Neutrophil (primary cell): ENCODE measurements at regions not wholly inside any gene's neighbourhood (a gene's known extent, or its start where the extent isn't known, plus 50 kb on each side); places are given as distances from the start of the nearest gene placed in this dataset.
"Not testable (repeated sequence)": the region's sequence is repeated elsewhere in the genome, so short reads cannot be mapped to it uniquely, and the experiment has no call there.

Source experiments
- H3K27ac ChIP-seq: fragments of 200-600 bp; sonication (generic); 2 replicates; pipeline ENCODE4 v1.5.1; 2016; ENCODE audit warnings: mild to moderate bottlenecking, moderate library complexity
- H3K27me3 ChIP-seq: fragments of 200-600 bp; sonication (generic); 2 replicates; pipeline ENCODE4 v1.6.0; 2016; ENCODE audit warnings: mild to moderate bottlenecking
- H3K36me3 ChIP-seq: fragments of 200-600 bp; sonication (generic); 2 replicates; pipeline ENCODE4 v1.5.1; 2017
- H3K4me1 ChIP-seq, 2 experiments: fragments of 200-600 bp in 1 of 2; sonication (generic) in 1 of 2; 1 replicate in 1 of 2; 2 replicates in 1 of 2; pipeline versions ENCODE4 v1.5.1 to v1.6.1; 2013 to 2016; ENCODE audit warnings: low read depth in 1 of 2, low read length in 1 of 2, mild to moderate bottlenecking in 1 of 2, moderate library complexity in 1 of 2; ENCODE audit not compliant: control insufficient read depth in 1 of 2, insufficient read depth in 1 of 2
- H3K4me3 ChIP-seq, 2 experiments: fragments of 200-600 bp in 1 of 2; sonication (generic) in 1 of 2; 1 replicate in 1 of 2; 2 replicates in 1 of 2; pipeline ENCODE4 v1.5.1; 2013 to 2016; ENCODE audit warnings: low read depth in 1 of 2, low read length in 1 of 2, mild to moderate bottlenecking in 1 of 2, moderate library complexity in 1 of 2
- H3K9me3 ChIP-seq: fragments of 200-600 bp; sonication (generic); 2 replicates; pipeline ENCODE4 v1.5.1; 2016

GRCh38 chr10:38271031-38271430 is 176.9 kb downstream of the ZNF37A start:
- not testable (repeated sequence) for H3K4me3 ChIP-seq, H3K27ac ChIP-seq, H3K9me3 ChIP-seq, H3K27me3 ChIP-seq, H3K4me1 ChIP-seq, H3K36me3 ChIP-seq

- not testable (repeated sequence) for H3K36me3 ChIP-seq, H3K4me1 ChIP-seq
Observed at GRCh38 chr10:38274879-38275278, 180.7 kb downstream of the ZNF37A start.

DNA sequence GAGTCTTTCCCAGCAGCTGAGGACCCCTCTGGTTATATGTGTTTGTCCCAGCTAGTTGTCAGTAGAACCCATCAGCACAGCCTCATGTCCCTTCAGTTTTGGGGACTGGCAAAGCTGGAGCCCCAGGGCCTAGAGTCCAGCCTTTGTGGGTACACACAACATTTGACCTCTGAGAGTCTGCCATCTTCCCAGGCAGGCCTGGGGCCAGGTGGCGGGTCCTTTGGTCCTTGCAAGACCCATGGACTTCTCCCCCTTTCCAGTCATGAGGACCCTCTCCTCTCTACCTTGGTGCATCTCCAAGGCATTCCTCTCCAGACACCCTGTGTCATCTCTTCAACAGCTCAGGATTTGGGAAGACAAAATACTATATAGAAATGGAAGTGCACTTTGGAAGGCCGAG is 198.4 kb downstream of the ZNF37A start:
- H3K4me1 ChIP-seq, H3K9me3 ChIP-seq, H3K36me3 ChIP-seq, H3K27me3 ChIP-seq, H3K27ac ChIP-seq, H3K4me3 ChIP-seq: not testable (repeated sequence)

More at GRCh38 chr10:38274879-38275278, 180.7 kb downstream of the ZNF37A start:
- not testable (repeated sequence) for H3K9me3 ChIP-seq, H3K27ac ChIP-seq, H3K27me3 ChIP-seq, H3K4me3 ChIP-seq

DNA sequence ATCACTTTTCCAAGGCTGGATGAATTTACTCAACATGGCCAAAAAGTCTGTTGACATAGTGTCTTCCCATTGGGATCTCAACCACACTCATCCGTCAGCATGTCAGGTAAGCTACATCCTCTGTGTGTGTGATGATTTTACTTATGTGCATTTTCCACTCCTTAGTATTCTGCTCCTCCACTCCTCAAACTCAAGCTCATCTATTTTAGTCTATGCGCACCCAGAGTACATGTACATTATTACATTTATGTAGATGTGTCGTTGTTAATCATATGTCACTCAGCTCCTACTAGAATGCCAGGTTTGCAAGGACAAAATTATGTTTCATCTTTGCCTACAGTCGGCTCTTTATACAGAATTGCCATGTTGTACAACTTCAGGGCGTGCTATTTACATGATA is 216.0 kb downstream of the ZNF37A start:
- H3K27ac ChIP-seq, H3K4me1 ChIP-seq, H3K9me3 ChIP-seq, H3K4me3 ChIP-seq, H3K27me3 ChIP-seq, H3K36me3 ChIP-seq: not testable (repeated sequence)

- not testable (repeated sequence) for H3K27me3 ChIP-seq, H3K27ac ChIP-seq, H3K36me3 ChIP-seq, H3K4me1 ChIP-seq, H3K9me3 ChIP-seq, H3K4me3 ChIP-seq
Observed at GRCh38 chr10:38315090-38315805, 221.1 kb downstream of the ZNF37A start.

DNA sequence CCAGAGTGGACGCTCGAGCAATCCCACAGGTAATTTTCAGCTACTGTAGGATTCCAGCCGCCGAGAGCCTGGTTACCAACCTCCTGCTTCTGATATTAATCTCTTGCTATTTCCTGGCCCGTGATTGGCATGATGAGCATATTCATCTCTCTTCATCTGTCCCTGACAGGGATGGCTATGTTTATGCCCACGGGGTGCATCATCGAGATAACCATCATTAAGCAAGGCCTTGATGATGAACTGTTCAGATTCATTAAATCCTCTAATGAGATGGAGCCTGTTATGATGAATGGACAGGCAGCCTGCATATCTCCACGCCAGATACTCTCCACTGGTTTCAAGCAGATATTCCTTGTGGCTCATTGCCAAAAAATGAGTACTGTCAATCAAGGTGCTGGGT is 227.3 kb downstream of the ZNF37A start:
- not testable (repeated sequence) for H3K27ac ChIP-seq, H3K9me3 ChIP-seq, H3K4me1 ChIP-seq, H3K27me3 ChIP-seq, H3K36me3 ChIP-seq, H3K4me3 ChIP-seq

DNA sequence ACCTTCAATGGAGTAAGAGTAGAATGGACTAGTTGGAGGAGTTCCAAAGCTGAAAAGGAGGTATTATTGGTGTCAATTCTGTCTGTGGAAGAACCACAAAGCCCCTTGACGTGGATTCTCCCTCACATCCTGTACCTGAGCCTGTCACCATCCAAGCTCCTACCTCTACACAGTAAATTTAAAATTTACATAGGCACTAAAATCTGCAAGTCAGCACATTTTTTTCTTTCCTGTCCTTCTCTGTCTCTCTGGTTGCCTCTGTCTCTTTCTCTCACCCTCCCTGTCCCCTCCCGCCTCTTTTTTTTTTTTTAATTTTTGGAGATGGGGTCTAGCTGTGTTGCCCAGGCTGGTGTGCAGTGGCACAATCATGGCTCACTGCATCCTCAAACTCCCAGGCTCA is 236.2 kb downstream of the ZNF37A start:
- H3K27ac ChIP-seq, H3K36me3 ChIP-seq, H3K27me3 ChIP-seq, H3K4me3 ChIP-seq, H3K9me3 ChIP-seq, H3K4me1 ChIP-seq: not testable (repeated sequence)

DNA sequence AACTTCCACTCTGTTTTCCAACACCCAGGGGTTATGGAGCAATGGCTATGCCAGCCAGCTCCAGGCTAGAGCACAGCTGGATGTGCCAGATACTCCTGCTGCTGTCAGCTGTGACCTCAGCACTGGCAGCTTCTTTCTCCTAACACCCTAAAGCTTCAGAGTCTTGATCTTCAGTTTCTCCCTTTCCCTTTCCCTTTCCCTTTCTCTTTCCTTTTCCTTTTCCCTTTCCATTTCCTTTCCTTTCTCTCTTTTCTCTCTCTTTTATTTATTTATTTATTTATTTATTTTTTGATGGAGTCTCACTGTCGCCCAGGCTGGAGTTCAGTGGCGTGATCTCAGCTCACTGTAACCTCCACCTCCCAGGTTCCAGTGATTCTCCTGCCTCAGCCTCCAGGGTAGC is 237.0 kb downstream of the ZNF37A start:
- H3K36me3 ChIP-seq, H3K27ac ChIP-seq, H3K4me1 ChIP-seq, H3K4me3 ChIP-seq, H3K27me3 ChIP-seq, H3K9me3 ChIP-seq: not testable (repeated sequence)

DNA sequence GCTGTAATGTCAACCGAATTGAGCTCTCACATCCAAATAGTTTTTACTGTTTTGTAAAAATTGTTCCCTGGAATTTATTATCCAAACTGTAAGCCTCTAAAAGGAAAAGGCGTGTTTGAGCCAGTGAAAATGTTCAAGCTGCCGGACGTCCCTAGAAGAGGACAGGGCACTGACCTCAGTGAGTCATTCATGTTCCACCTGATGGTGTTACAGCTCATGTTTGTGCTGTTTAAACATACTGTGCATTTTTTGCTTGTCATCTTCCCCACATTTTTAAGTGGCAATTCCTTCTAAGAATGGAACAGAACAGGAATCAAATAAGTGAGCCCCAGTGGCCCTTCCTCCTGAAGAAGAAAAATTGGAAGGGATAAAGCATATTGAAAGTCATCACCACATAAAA is 239.6 kb downstream of the ZNF37A start:
- not testable (repeated sequence) for H3K27ac ChIP-seq, H3K36me3 ChIP-seq, H3K4me3 ChIP-seq, H3K9me3 ChIP-seq, H3K4me1 ChIP-seq, H3K27me3 ChIP-seq

- not testable (repeated sequence) for H3K4me3 ChIP-seq, H3K27ac ChIP-seq, H3K27me3 ChIP-seq, H3K9me3 ChIP-seq, H3K4me1 ChIP-seq, H3K36me3 ChIP-seq
Observed at GRCh38 chr10:38350645-38351044, 256.5 kb downstream of the ZNF37A start.

DNA sequence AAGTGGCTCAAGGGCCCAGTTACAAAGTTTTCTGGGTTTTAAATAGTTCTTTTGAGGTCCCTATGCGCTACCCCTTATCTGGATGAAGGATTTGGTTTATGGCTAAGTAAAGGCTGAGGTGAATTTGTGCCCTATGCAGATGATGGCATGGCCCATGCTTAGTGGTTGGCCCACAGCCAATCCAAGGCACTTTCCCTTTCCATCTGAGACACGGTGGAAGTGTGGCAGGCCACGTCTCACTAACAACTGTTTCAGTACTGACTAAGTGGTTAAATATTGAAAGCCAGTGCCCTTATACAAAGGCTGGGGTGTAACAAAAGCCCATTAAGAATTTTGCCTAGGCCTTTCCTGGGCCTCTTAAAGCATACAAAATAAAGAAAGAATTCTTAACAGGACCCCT is 260.3 kb downstream of the ZNF37A start:
- H3K27ac ChIP-seq, H3K27me3 ChIP-seq, H3K4me3 ChIP-seq, H3K4me1 ChIP-seq, H3K36me3 ChIP-seq, H3K9me3 ChIP-seq: not testable (repeated sequence)

DNA sequence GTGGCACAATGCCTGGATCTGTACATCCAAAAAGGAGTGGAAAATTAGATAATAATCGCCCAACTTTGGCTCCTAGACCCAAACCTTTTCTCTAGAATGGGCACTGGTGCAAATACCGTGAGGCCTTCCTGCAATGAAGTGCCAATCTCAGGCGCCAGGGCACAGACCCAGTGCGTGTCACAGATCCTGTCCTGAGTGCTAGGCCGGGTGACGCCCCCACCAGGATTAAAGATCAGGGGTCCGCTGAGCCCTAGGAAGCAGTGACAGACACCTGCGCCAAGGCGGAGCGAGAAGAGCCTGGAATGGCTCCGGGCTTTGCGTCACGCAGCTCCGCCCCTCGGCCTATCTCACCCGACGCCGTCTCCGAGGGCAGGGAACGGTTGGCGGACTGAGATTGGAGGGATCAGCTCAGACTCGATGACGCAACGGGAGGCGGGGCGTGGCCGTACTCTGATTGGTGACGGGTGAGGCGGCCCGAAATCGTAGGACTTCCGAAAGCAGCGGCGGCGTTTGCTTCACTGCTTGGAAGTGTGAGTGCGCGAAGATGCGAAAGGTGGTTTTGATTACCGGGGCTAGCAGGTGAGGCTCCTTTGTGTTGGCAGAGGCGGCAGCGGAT is 261.9 kb downstream of the ZNF37A start:
- not testable (repeated sequence) for H3K9me3 ChIP-seq, H3K27me3 ChIP-seq, H3K36me3 ChIP-seq, H3K4me1 ChIP-seq
- peak overlapping the region; percentile 57 for H3K27ac ChIP-seq
- H3K4me3 ChIP-seq, result peak overlapping the region; percentile 57 to 61

DNA sequence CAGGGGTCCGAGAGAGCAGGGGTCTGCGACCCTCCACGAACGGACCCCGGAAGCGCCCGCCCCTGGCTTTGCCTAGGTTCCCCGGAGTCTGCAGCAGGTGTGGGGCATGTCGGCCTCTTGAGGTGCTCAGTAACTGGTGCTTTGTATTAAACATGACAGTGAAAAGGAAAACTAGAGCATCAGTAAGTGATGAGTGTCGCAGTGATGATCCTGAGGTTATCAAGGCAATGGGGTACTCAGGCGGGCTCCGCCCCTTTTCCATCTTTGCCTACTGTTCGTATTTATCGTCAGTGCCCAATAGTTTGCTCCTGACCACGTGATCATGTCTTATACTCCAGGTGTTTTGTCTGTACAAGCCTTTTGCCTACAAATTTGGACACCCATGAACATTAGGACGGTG is 262.4 kb downstream of the ZNF37A start:
- not testable (repeated sequence) for H3K36me3 ChIP-seq, H3K9me3 ChIP-seq, H3K27ac ChIP-seq, H3K4me1 ChIP-seq, H3K27me3 ChIP-seq
- peak overlapping the region; percentile 57 to 61 for H3K4me3 ChIP-seq

DNA sequence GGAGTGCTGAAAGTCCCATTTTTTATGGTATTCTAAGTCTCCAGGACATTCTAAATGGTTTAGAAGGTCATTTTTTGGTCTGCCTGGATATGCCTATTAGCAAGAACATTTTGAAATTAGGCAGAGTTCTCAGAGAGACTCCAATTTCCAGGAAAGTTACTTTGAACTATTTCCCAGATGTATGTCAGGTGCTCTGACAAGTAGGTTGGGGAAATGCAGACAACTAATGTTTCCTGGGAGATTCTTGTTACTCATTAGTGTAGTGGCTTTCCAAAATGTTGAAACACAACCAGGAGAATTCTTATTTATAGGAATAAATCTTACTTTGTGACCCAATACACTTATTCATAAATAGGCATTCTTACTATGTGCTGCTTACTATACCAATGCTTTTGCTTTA is 268.4 kb downstream of the ZNF37A start:
- not testable (repeated sequence) for H3K27me3 ChIP-seq, H3K4me1 ChIP-seq, H3K27ac ChIP-seq, H3K9me3 ChIP-seq, H3K4me3 ChIP-seq
- peaks cover 20% of the 10 kb centered on the region for H3K36me3 ChIP-seq
